PC-9 (cell line): ENCODE measurements at regions not wholly inside any gene's neighbourhood (a gene's known extent, or its start where the extent isn't known, plus 50 kb on each side); places are given as distances from the start of the nearest gene placed in this dataset.

Experiments
- BruUV-seq: library from RNA; stranded (reverse); fragments of 400-500 nt; replicated peaks from 2 replicates; lab custom pipeline; 2021; lab: Mats Ljungman, UMichigan
- CTCF ChIA-PET: fragments of 300-600 bp; sonication (Branson Sonifier 250); formaldehyde crosslinking; loops from one replicate; lab custom pipeline; 2022; ENCODE audit warnings: antibody characterized with exemption; lab: Charles Lee
- POLR2A ChIA-PET: fragments of 300-600 bp; sonication (Branson Sonifier 250); formaldehyde crosslinking; loops from one replicate; lab custom pipeline; 2022; ENCODE audit warnings: antibody characterized with exemption; ENCODE audit not compliant: unreplicated experiment; lab: Charles Lee
- DNase-seq, 2 experiments: peaks; one replicate each; pipeline versions ENCODE4 v3.0.0 to v3.0.0-alpha.2; 2015 to 2022; ENCODE audit warnings: mixed read lengths in 1 of 2
- H2AFZ ChIP-seq: fragments of 200-600 bp; sonication (generic); 2 replicates; pipeline ENCODE4 v1.8.1; 2017; ENCODE audit warnings: antibody characterized with exemption
- H3F3A ChIP-seq: fragments of 200-600 bp; sonication (generic); 2 replicates; pipeline ENCODE4 v1.8.1; 2017; ENCODE audit warnings: antibody characterized with exemption, mild to moderate bottlenecking, low read depth; ENCODE audit not compliant: insufficient read depth
- H3K27ac ChIP-seq: fragments of 200-600 bp; sonication (generic); 2 replicates; pipeline ENCODE4 v1.6.1; 2016; ENCODE audit warnings: mixed run types
- H3K27me3 ChIP-seq: fragments of 200-600 bp; sonication (generic); 2 replicates; pipeline ENCODE4 v1.6.1; 2016; ENCODE audit warnings: low read depth, mixed run types; ENCODE audit not compliant: insufficient read depth
- H3K36me3 ChIP-seq: fragments of 200-600 bp; sonication (generic); 2 replicates; pipeline ENCODE4 v1.6.1; 2016; ENCODE audit warnings: low read depth, mixed run types
- H3K4me1 ChIP-seq: fragments of 200-600 bp; sonication (generic); replicated peaks from 2 replicates; pipeline ENCODE4 v1.6.1; 2016; ENCODE audit warnings: mixed run types; ENCODE audit not compliant: insufficient read depth
- H3K4me2 ChIP-seq: fragments of 200-600 bp; sonication (generic); 2 replicates; pipeline ENCODE4 v1.6.1; 2017; ENCODE audit warnings: mixed run types
- H3K4me3 ChIP-seq: fragments of 200-600 bp; sonication (generic); 2 replicates; pipeline ENCODE4 v1.6.1; 2016; ENCODE audit warnings: mixed run types
- H3K79me2 ChIP-seq: fragments of 200-600 bp; sonication (generic); 2 replicates; pipeline ENCODE4 v1.6.1; 2017; ENCODE audit warnings: low read depth, mixed run types
- H3K9me2 ChIP-seq: fragments of 200-600 bp; sonication (generic); 2 replicates; pipeline ENCODE4 v1.8.1; 2017; ENCODE audit warnings: mild to moderate bottlenecking; ENCODE audit not compliant: insufficient read depth
- H3K9me3 ChIP-seq: fragments of 200-600 bp; sonication (generic); 2 replicates; pipeline ENCODE4 v1.8.1; 2016; ENCODE audit warnings: low read depth; ENCODE audit not compliant: insufficient read depth
- H4K20me1 ChIP-seq: fragments of 200-600 bp; sonication (generic); 2 replicates; pipeline ENCODE4 v1.8.1; 2017; ENCODE audit not compliant: insufficient read depth
- EZH2 ChIP-seq: fragments of 200-600 bp; sonication (generic); IDR thresholded peaks from 2 replicates; pipeline ENCODE4 v1.8.0; 2017; ENCODE audit warnings: antibody characterized with exemption, low read depth
- intact Hi-C: fragments of 100-400 bp; cut with micrococcal nuclease; formaldehyde crosslinking; loops from one replicate; pipeline ENCODE4 v1.10.0; 2022; ENCODE audit not compliant: unreplicated experiment
- TF ChIP-seq, protein P1 (sequence below): fragments of 200-600 bp; sonication (generic); conservative IDR thresholded peaks from 2 replicates; pipeline ENCODE4 v1.6.1; 2017; ENCODE audit warnings: mixed run types, antibody characterized with exemption, mild to moderate bottlenecking, moderate library complexity

DNA sequence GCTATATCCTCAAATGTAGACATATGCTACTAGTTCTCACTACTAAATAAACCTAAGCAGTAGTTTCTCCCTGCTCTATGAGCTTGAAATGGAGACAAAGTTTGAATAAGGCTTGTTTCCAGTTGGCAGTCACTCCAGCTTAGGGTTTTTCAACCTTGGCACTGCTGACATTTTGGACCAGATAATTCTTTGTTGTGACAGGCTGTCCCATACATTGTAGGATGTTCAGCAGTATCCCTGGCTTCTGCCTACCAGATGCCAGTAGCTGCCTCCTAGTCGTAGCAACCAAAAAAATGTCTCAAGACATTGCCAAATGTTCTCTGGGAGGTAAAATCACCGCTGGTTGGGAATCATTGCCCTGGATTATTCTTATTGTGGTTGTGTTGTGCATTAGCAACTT lies 182.7 kb upstream of the PARD3B start:
- CTCF ChIA-PET: no interaction called here
- Histone ChIP-seq H3K4me1 (no peaks in the 10 kb centered on the region), H3F3A (no peaks in the 10 kb centered on the region), H3K79me2 (no peaks in the 10 kb centered on the region), H3K9me2 (no peaks in the 10 kb centered on the region), H3K36me3 (no peaks in the 10 kb centered on the region), H3K27ac (no peak overlapping the region), H3K27me3 (no peaks in the 10 kb centered on the region), H3K4me3 (no peak overlapping the region), H3K9me3 (no peaks in the 10 kb centered on the region), H3K4me2 (no peak overlapping the region), H2AFZ (no peak overlapping the region), H4K20me1 (no peaks in the 10 kb centered on the region)
- POLR2A ChIA-PET: no interaction called here
- no TSS peak for BruUV-seq
- no peak for TF ChIP-seq EZH2
- TF ChIP-seq, protein P1, sequence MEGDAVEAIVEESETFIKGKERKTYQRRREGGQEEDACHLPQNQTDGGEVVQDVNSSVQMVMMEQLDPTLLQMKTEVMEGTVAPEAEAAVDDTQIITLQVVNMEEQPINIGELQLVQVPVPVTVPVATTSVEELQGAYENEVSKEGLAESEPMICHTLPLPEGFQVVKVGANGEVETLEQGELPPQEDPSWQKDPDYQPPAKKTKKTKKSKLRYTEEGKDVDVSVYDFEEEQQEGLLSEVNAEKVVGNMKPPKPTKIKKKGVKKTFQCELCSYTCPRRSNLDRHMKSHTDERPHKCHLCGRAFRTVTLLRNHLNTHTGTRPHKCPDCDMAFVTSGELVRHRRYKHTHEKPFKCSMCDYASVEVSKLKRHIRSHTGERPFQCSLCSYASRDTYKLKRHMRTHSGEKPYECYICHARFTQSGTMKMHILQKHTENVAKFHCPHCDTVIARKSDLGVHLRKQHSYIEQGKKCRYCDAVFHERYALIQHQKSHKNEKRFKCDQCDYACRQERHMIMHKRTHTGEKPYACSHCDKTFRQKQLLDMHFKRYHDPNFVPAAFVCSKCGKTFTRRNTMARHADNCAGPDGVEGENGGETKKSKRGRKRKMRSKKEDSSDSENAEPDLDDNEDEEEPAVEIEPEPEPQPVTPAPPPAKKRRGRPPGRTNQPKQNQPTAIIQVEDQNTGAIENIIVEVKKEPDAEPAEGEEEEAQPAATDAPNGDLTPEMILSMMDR: no peak
- intact Hi-C loops: no loop called here
- no peak for DNase-seq

DNA sequence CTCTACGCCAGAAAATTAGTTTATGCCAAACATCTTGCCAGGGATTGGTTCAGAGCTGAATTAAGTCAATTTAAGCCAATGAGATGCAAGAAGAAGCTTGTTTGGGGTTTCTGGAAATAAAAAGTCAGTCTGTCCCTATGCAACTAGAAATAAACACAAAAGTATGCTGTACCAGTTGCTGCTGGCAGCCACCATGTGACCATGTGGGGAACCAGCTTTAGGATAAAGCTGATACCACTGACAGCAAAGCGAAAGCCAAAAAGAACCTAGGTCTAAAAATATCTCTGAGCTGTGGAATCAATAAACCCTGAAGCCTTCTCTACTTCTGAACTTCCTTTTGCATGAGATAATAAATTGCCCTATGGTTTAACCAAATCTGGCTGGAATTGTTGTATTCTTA lies 181.8 kb upstream of the PARD3B start:
- H3K36me3 ChIP-seq: no peaks in the 10 kb centered on the region
- no peaks in the 10 kb centered on the region for H3K9me3 ChIP-seq
- H3K4me1 ChIP-seq: no peaks in the 10 kb centered on the region
- POLR2A ChIA-PET: no interaction called here
- H3K4me2 ChIP-seq: no peak overlapping the region
- DNase-seq: no peak
- H2AFZ ChIP-seq: no peak overlapping the region
- no peaks in the 10 kb centered on the region for H3F3A ChIP-seq
- intact Hi-C loops: no loop called here
- no peak overlapping the region for H3K27ac ChIP-seq
- no peaks in the 10 kb centered on the region for H3K27me3 ChIP-seq
- H3K79me2 ChIP-seq: no peaks in the 10 kb centered on the region
- no peaks in the 10 kb centered on the region for H4K20me1 ChIP-seq
- H3K9me2 ChIP-seq: no peaks in the 10 kb centered on the region
- CTCF ChIA-PET: no interaction called here
- no peak for TF ChIP-seq EZH2
- TF ChIP-seq, protein P1: no peak
- H3K4me3 ChIP-seq: no peak overlapping the region
- BruUV-seq: no TSS peak

DNA sequence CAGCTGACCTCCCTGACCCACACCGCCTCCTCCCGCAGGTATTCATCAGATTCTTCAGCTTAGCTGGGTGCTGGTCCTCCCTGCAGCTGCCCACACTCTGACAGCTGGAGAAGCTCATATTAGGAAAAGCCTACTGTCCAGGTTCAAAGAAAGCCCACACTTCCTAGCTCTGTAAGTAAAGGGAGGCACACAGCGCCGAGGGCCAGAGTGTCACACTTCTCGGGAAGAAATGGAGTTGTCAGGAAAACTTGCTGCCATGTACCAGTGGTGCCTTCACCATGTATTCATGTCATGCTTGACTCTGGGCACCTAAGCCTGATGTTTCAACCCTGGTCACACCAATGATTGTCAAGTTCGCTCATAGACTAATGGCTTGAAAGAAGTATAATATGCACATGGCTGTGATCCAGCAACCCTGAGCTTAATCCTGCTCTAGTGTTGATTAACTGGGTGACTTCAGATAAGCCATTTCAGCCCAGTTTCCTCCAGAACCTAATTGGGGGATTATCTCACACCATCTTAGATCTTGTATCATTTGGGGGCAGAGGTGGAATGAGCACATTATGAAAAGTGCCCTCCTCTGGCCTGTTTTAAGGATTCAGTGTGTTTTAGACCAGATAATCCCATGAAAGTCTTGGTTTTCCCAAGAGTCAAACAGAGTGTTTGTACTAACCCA lies 180.3 kb upstream of the PARD3B start:
- no peaks in the 10 kb centered on the region for H3K9me2 ChIP-seq
- CTCF ChIA-PET: no interaction called here
- no peaks in the 10 kb centered on the region for H3K4me1 ChIP-seq
- H3K27me3 ChIP-seq: no peaks in the 10 kb centered on the region
- intact Hi-C loops: no loop called here
- H3K36me3 ChIP-seq: no peaks in the 10 kb centered on the region
- H4K20me1 ChIP-seq: no peaks in the 10 kb centered on the region
- no TSS peak for BruUV-seq
- no peaks in the 10 kb centered on the region for H3K9me3 ChIP-seq
- POLR2A ChIA-PET: no interaction called here
- TF ChIP-seq, protein P1: no peak
- no peak for TF ChIP-seq EZH2
- H2AFZ ChIP-seq: no peak overlapping the region
- no peak overlapping the region for H3K4me3 ChIP-seq
- H3F3A ChIP-seq: no peaks in the 10 kb centered on the region
- no peak overlapping the region for H3K27ac ChIP-seq
- no peaks in the 10 kb centered on the region for H3K79me2 ChIP-seq
- no peak for DNase-seq
- no peak overlapping the region for H3K4me2 ChIP-seq
